ENCODE measurements at regions not wholly inside any gene's neighbourhood (a gene's known extent, or its start where the extent isn't known, plus 50 kb on each side); places are given as distances from the start of the nearest gene placed in this dataset.
"Not testable (repeated sequence)": the region's sequence is repeated elsewhere in the genome, so short reads cannot be mapped to it uniquely, and the experiment has no call there.

- no peak overlapping the region for H3K4me3 ChIP-seq (ENCODE audit: low read depth, low read length)
- in situ Hi-C loops (cut with HindIII; ENCODE audit: low sequenced_read_pairs), result no loop called here
- DNase-seq (ENCODE audit: low read depth, low spot score), result no peak
- TF ChIP-seq CTCF (IDR thresholded peaks at IDR 0.05; ENCODE audit: low read depth, low read length), result no peak
Observed at GRCh38 chr13:73816702-73817101, 317.5 kb downstream of the KLF12 start.

GRCh38 chr13:73815796-73816195 lies 318.4 kb downstream of the KLF12 start:
- no peak overlapping the region for H3K4me3 ChIP-seq (ENCODE audit: low read depth, low read length)
- in situ Hi-C loops (cut with HindIII; ENCODE audit: low sequenced_read_pairs), result no loop called here
- DNase-seq (ENCODE audit: low read depth, low spot score), result no peak
- TF ChIP-seq CTCF (IDR thresholded peaks at IDR 0.05; ENCODE audit: low read depth, low read length), result no peak

GRCh38 chr13:73810647-73811046 lies 323.6 kb downstream of the KLF12 start:
- DNase-seq (ENCODE audit: low read depth, low spot score), result no peak
- in situ Hi-C loops (cut with HindIII; ENCODE audit: low sequenced_read_pairs), result no loop called here
- H3K4me3 ChIP-seq (ENCODE audit: low read depth, low read length), result no peak overlapping the region
- TF ChIP-seq CTCF (IDR thresholded peaks at IDR 0.05; ENCODE audit: low read depth, low read length), result no peak

GRCh38 chr13:73809561-73809960 lies 324.6 kb downstream of the KLF12 start:
- H3K4me3 ChIP-seq (ENCODE audit: low read depth, low read length), result no peak overlapping the region
- TF ChIP-seq CTCF (IDR thresholded peaks at IDR 0.05; ENCODE audit: low read depth, low read length), result no peak
- in situ Hi-C loops (cut with HindIII; ENCODE audit: low sequenced_read_pairs), result no loop called here
- peak; percentile 63 for DNase-seq (ENCODE audit: low read depth, low spot score)

GRCh38 chr13:73808318-73808717 lies 325.9 kb downstream of the KLF12 start:
- no peak for TF ChIP-seq CTCF (IDR thresholded peaks at IDR 0.05; ENCODE audit: low read depth, low read length)
- no peak overlapping the region for H3K4me3 ChIP-seq (ENCODE audit: low read depth, low read length)
- no peak for DNase-seq (ENCODE audit: low read depth, low spot score)
- in situ Hi-C loops (cut with HindIII; ENCODE audit: low sequenced_read_pairs), result no loop called here

- in situ Hi-C loops (cut with HindIII; ENCODE audit: low sequenced_read_pairs); DNase-seq (ENCODE audit: low read depth, low spot score); H3K4me3 ChIP-seq (ENCODE audit: low read depth, low read length): not testable (repeated sequence)
Observed at GRCh38 chr13:73805326-73805958, 328.8 kb downstream of the KLF12 start.

GRCh38 chr13:73803997-73804396 lies 330.2 kb downstream of the KLF12 start:
- H3K4me3 ChIP-seq (ENCODE audit: low read depth, low read length), result no peak overlapping the region
- in situ Hi-C loops (cut with HindIII; ENCODE audit: low sequenced_read_pairs), result no loop called here
- TF ChIP-seq CTCF (IDR thresholded peaks at IDR 0.05; ENCODE audit: low read depth, low read length), result no peak
- peak; percentile 50 for DNase-seq (ENCODE audit: low read depth, low spot score)
